GM19397 (cell line): ENCODE measurements at regions not wholly inside any gene's neighbourhood (a gene's known extent, or its start where the extent isn't known, plus 50 kb on each side); places are given as distances from the start of the nearest gene placed in this dataset.

Experiments used
- ATAC-seq: cut with Tn5 transposase; IDR thresholded peaks from one replicate; pipeline ENCODE4 v1.9.1; 2021; ENCODE audit warnings: mild to moderate bottlenecking, moderate library complexity; ENCODE audit not compliant: unreplicated experiment

DNA sequence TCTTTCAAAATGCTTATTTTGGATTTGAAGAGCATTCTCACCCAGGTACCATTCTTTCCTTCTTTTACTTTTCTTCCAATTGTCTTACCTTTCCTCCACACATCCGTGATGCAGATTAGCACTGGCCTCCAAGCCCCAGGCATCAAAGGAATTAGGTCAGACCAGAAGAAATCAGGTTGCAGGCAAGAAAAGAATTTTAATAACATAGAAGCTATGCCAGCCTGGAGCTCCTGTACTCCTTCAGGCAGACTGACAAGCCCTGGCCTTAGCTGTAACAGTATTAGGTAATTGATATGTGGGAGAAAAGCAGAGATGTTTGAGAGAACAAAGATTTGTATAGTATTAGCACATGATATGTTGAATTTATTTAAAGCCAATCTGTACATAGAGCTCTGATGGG is 390.4 kb upstream of the ADGRL2 start:
- no peak for ATAC-seq

DNA sequence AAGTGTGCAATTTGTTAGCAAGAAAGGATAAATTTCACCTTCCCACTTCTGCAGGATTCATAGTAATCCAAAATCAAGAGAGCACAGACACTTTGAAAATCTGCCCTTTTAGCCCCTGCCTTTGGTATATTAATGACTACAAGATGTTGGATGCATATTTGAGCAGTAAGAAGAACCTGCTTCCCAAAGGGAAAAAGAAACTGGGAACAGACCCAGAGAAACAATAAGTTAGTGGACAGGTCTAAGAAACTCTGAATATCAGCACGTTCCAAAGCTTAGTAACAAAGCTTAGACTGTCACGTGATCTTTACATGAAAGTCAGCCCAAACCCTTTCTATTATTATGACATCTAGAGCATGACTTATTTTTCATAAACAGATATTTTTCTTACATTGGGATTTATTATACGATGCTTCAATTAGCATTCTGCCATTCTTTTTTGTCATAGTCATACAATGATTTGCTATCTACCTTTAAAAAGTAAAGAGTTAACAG is 390.9 kb upstream of the ADGRL2 start:
- ATAC-seq: no peak

DNA sequence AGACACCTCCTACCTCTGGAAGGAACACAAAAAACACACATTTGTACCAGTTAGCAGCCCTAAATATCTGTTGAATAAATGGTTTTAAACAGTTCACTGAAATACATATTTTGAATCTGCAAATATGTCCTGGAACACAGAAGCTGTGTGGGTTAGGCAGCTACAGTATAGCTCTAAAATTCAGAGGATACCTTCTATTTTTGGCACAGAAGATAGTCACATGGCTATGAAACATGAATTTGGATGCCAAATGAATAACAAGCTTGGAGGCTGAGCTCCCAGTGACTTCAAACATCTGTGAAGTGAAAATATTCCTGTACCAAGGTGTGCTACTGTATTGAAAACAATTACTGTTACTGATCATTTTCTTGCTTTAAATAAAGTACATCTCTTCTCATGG is 391.5 kb upstream of the ADGRL2 start:
- ATAC-seq: no peak

DNA sequence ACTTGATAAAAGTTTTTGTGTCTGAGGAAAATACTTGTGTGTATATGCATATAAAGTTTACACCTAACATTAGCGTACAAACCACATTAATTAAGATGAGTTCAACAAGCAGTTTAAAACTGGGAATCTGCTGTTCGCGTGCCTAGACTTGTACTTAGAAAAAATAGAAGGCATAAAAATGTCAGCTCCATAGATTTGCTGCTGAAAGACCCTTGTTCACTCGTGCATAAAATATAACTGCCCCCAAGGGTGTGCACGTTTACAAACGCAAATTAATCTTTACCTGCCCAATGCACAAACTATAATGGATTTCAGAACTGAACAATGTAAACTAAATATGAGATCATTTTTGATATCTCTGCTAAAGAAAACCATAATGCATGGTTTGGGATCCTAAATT is 392.3 kb upstream of the ADGRL2 start:
- no peak for ATAC-seq

DNA sequence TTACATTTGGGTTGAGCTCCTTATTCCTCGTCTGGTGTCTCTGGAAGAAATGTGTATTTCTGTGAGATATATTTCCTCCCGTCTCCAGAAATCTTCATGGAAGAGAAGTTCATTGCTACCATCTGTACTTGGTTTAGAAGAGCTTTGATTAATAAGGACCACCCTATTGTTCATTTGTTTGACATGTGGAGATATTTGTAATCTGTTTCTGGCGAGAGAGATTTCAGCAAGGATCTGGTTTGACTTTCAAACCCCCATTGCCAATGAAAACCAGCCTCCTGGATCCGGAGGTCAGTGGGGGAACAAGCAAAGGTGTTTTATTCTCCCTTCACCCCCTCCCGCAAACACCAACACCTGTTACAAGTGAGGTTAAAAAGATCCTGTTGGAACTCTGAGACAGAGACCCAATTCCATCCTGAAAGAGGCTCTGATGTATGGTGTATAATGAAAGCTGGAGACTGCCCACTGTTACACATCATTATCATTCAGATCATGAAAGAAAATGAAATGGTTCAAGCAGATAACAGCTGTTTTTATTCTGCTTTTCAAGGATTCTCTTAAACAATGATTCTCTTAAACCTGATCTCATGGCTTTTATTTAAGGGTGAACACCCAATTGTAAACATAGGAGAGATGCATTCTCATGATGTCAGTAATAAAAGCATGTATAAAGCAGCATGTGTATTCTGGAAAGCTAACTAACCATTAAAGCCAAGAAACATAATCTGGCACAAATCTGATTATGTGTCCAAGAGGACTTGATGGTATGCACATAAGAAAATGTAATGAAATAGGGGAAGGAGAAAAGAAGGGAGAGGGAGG is 393.5 kb upstream of the ADGRL2 start:
- no peak for ATAC-seq

DNA sequence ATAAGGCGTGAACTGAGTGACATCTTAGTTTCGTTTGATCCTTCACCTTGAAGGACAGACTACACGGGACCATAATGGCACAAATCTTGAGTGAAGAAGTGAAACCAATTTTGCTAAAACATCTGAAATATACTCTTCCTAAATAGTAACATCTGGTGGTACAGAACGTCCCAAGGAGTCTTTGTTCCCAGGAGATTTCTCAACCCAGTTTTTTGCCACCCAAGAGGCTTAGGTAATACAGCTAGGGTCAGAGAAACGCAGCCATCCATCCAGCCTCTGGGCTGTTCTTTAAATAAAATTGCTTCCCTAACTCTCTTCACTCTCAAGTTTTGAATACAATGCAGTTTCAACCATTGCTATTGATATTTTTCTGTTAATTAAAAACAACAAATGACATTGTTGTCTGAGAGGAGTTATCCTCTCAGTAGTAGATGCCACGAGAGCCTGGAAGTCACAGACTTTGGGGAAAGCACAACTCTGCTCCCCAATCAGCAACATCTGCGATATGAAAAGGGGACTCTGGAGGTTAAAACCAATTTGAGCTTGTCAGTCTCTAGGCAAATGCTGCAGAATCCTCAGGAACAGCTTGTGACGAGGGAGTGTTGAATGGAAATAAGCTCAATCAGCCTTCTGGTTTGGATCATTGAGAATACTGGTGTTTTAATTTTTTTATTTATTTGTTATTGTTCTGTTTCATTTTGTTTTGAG is 394.3 kb upstream of the ADGRL2 start:
- ATAC-seq: no peak

DNA sequence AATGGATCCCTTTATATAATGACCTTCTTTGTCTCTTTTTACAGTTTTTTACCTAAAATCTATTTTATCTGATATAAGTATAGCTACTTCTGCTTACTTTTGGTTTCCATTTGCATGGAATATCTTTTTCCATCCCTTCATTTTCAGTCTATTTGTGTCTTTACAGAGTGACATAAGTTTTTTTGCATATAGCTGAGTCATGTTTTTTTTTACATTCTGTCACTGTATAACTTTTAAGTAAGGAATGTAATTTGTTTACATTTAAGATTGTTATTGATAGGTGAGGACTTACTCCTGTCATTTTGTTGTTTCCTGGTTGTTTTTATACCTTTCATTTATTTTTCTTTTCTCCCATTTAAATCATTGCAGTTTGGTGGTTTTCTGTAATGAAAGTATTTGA is 402.7 kb upstream of the ADGRL2 start:
- no peak for ATAC-seq

DNA sequence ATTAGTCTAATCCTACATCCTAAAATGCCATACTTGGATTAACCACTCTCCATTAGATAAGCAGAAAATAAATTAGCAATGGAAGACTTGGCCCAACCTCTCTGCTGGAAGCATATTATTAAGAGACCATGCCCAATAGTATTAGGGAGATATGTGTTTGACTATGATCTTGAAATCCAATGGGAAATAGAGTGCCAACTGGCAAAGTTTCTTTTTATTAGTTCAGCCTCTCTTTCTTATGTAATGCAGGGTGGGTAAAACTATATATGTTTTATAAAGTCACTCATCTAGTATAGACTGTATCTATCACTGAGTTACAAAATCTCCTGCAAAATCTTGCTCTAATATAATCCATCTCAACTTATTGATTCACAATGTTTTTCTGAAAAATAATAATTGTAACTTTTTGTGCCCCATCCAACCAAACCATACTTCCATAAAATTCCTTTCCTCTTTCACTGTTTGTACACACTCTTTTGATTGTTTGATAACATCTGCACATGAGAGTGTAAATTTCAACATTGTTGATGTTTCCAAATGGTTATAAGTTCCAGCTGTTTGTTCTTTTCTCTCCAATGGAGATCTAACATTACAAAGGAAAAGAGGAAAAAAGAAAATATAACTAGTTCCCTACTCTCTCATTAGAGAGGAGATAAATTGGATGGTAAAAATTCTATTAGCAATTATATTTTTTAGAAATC is 408.1 kb upstream of the ADGRL2 start:
- ATAC-seq: no peak

DNA sequence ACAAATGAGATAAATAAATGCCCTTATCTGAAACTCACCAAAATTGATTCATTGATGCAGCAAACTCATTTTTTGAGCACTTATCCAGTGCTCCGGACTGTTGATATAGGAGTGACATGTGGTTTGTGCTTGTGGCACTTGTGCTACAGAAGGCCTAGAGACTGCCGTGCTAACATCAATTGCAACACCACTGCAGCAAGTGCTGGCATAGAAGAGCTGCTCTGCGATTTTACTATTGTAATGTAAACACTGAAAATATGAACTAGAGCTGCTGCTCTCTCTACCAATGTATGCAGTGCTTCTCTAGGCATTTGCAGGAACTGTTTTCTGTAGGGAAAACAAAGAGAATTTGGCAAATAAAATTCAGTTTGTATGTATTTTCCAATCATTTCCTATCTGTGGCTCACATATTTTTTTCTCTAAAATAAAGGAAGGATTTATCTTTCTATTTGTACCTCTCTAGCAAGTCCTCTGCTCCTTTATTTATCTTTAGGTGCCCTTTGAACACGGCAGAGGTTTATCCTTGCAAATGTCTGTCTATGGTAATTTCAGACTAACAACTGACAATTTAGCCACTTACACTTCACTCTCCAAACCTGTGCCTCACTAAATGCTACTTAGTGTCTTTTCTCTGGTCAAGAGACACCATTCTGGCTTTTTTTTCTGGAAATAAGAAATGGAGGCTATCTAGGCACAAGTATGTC is 409.5 kb upstream of the ADGRL2 start:
- ATAC-seq: no peak

DNA sequence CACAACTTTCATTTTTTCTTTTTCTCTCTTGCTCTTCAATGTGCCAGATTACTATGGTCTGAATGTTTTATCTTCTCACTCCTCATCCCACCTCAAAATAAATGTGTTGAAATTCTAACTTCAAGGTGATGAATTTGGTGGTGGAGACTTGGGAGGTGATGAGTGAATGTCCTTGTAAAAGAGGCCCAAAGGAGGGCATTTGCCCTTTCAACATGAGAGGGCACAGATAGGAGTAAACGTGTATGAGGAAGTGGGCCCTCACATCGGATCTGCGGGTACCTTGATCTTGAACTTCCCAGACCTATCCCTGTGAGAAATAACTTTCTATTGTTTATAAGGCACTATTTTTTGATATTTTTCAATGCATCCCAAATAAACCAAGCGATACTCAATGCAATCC is 412.3 kb upstream of the ADGRL2 start:
- no peak for ATAC-seq

DNA sequence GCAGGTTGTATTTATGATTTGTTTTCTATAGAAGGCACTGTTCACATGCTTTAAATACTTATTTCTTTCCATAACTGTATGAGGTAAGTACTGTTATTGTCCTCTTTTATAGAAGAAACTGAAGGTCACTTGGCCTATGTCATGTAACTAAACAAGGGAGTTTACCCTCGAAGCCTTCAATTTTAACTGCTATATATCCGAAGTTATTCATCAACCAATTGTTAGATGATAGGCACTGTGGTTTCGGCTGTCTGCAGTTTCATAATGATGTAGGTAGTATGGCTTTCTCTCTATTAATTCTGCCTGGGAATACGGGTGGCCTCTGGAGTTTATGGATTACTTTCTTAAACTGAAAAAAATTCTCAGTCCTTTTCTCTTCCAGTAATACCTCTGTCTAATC is 413.3 kb upstream of the ADGRL2 start:
- no peak for ATAC-seq

DNA sequence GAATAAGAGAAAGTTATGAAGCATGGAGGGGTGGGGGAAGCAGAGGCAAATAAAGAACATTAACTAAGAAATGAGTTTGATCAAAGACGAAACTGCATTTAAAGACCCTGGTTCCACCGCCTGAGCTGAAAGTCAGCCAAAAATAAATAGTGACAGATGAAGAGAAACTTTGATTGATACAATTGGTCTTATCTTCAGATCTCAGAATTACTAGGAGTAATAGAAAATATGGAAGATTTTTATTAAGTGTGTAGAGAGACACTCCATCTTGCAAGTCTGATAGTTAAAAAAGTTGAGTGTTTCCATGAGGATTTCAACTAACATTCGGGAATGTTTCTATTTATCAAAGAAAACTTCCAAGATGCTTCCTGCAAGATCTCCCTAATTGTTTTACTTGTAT is 418.2 kb upstream of the ADGRL2 start:
- ATAC-seq: no peak

DNA sequence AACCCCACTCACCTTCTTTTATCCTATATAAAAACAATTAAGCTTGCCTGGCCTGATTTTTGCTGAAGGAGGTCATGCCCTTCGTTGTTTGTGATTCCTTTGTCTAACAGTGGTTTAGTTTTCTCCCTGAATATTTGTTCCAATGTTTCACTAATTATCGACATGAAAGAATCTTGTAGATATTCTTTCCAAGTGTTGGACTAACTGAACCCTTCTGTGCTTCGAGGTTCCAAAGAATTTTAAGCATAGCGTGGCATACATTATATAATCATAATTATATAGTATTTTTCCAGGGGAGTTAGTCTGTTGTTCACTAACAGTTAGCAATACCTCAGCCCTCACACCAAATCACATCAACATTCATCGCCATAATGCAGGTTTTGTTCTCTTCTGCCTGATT is 418.9 kb upstream of the ADGRL2 start:
- ATAC-seq: no peak

DNA sequence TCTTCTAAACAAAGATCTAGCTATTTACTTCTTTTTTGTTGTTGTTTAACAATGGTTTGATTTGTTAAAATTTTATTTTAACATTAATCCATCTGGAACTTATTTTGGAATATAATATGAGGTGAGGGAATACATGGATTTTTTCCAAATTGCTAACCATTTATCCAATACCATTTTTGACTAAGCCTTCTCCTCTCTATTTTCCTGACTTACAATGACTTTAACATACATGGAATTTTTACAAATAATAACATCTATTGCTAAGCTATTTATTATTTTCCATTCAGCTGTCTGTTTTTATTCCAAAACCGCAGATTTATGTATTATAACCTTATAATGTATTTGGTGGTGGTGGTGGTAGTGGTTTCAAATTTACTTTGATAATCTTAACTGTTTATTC is 420.3 kb upstream of the ADGRL2 start:
- ATAC-seq: no peak

DNA sequence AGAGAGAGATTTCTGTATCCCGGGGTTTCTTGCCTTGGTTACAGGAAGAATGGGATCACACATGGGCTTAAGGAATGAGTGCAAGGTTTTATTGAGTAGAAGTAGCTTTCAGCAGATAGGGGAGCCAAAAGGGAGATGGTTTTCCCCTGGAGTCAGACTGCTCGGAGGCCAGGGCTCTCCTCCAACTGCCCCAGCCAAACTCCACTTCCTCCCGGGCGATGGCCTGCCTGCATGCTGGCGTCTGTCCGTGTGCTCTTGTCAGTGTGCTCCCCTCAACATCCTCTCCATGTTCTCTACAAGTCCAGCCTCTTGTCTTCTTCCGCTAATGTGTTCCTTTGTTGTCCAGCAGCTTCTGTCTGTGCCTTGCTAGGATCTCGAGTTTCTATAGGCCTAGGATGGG is 421.3 kb upstream of the ADGRL2 start:
- ATAC-seq: no peak

DNA sequence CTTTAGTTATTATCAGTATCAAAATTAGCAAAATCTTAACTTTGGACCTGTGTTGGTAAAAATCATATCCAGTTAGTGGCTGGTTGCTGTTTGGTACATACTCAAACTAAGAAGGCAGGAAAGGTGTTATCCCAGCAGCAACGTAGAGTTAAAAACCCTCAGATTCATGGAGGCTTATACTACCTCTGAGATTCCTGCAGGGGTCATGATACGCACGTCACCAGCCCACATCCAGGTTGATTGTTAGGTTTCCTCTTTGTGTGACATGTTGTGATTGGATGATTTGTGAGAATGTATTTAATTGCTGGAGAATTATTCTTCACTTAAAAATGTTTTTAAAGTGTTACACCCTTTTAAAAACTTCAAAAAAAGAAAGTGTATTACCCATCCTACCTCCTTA is 423.3 kb upstream of the ADGRL2 start:
- ATAC-seq: no peak

DNA sequence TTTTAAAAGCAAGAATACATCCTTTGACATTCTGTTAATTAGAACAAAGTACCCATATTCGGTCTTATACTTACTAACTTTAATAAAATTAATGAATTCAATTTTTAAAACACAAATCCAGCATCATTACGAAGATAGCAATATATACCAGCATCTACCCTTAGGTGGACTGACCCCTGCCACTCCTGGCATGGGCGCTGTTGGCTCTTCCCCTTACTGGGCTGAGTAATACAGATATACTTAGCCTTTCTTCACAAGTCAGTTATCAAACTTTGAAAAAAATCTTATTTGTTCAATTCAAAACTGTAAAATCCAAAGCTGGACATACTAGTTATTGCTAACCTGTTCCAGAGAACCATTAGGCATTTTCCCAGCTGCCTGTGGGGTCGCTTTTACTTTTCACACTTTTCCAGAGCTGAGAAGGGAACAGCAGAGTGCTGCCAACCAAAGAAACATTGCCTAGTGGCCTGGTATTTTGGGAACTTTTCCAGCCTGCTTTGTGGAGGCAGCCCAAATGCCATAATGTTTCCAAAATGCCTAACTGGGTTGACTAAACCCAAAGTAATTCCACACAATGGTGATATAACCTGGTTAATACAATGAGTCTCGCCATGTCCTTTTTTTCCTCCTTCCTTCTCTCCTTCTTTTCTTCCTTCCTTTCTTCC is 424.7 kb upstream of the ADGRL2 start:
- no peak for ATAC-seq

DNA sequence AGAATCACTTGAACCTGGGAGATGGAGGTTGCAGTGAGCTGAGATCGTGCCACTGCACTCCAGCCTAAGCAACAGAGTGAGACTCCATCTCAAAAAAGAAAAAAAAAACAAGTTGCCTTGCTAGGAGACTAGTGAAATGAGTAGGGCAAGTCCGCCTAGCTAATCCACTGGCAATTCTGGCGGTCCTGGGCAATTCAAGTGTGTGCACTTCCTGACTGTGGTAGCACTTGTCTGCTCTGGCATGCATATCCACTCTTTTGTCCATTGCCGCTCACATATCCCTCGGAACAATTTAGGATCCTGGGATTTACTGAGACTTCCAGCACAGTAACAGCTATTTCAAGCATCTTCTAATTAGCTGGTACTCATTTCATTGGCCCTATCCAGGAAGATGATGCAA is 426.3 kb upstream of the ADGRL2 start:
- ATAC-seq: no peak

DNA sequence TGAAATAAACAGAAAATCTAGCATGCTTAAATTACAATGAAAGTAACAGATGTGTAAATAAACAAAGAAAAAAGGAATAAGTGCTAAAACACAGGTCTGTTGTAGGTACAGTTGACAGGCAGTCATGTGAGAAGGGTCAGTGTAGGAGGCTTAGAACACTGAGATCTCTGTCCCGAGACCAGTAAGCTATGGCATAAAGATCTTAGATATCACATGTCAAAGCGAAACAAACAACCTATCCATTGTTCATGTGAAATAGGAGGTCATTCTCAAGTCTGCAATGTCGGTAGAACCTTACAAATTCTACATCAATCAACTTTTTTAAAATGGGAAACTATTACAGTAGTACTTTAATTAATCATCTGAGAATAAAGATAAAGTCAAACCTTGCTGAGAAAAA is 428.9 kb upstream of the ADGRL2 start:
- no peak for ATAC-seq

DNA sequence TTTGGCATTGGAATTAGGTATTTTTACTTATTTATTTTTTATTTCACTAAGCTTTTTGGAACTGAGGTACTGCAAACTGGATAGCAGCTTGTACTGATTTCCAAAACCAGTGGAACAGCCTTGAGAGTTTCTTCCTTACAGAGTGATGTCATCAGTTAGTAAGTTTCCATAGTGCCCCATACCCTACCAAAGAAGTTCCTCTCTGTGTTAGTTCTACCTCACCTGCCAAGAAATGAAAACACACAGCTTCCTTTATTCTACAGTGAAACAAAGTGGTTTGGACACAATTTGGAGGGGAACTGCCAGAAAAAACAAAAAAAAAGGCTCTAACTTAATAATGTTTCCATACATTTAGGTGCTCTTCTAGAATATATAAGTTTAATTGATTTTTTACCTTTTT is 430.9 kb upstream of the ADGRL2 start:
- ATAC-seq: no peak

DNA sequence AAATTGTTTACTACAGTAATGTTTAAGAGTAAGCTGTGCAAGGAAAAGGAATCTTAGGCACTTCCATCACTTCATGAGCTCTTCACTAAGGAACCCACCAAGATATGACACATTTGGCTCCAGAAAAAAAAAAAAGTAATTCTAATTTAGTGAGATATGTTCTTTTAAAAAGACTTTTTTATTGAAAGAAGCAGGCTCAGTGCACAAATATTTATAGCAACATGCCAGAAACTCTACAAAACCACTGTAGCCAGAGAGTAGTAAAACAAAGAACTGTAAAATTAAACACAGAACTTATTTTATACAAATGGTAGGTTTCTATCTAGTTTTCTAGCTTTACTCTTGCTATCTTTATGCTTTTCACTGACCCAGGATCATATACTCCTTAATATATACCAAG is 434.6 kb upstream of the ADGRL2 start:
- ATAC-seq: no peak
